ENCODE measurements at regions not wholly inside any gene's neighbourhood (a gene's known extent, or its start where the extent isn't known, plus 50 kb on each side); places are given as distances from the start of the nearest gene placed in this dataset.

DNA sequence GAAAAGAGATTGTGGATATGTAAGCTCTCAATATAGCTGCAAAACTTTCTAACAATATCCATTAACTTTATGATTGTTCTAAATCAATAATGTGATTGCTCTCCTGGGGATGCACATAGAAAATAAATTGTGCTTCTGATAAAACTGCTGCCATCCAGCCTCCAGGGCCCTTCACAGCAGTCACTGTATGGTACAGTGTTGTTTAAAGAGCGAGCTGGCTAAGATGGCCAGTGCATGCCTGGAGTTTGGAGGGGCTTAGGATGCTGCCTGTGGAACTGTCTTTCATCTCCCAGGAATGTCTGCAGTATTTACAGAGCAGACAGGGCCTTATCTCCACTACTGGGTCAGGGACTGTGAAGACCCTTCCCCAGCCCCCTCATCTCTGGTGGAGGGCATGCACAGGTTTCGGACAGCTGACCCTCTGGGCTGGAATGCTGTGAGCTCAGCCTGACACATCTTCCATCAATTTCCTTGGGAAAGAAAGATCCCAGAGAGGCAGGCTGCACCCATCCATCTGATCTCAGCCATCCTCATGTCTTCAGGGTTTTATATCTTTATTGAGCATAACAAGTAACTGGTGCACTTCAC lies 137.0 kb downstream of the PLPP3 start:
- DNase-seq, result no peak

DNA sequence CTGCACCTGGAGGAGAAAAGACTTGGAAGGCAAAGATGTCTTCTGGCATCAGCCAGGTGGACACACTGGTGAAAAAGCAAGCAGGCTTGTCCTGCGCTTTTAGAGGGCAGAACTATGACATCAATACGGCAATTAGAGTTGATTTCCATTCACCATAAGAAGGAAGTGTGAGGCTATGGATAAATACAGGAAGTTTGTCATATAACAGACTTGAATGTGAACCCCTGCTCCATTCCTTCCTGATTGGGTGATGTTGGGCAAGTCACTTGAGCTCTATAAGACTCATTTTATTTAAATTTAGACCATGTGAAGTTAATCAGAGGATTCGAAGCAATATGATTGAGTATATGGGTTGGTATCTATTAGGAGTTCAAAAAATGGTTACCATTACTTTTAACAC lies 137.8 kb downstream of the PLPP3 start:
- DNase-seq, result no peak

DNA sequence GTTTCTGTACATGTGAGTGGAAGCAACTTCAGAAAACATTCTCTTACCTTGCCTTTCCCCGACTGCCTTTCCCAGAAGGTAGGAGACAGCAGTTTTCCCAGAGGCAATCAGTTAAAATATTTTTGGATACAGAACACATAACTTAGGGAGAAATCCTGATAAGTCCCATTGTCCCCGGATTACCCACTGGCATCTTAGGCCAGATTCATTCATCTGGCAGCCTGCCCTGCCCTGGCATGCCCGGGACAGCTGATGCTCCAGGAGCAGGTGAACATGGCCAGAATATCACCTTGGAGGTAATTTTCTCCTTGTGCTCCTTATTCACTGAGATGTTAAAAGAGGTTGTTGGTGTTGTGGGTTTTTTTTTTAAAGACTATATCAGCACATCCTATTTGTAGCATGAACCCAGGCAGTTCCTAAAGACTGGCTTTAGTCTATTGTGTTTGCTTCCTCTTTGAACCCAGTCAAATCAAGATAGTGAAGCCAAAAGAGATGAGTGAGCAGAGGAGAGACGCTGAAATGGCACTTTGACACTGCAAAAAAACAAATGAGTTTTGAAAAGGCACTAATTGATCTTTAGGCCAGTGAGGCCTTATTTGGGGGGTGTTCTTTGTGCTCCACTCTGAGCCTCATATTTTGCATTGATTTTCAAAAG lies 139.6 kb downstream of the PLPP3 start:
- DNase-seq, result no peak

DNA sequence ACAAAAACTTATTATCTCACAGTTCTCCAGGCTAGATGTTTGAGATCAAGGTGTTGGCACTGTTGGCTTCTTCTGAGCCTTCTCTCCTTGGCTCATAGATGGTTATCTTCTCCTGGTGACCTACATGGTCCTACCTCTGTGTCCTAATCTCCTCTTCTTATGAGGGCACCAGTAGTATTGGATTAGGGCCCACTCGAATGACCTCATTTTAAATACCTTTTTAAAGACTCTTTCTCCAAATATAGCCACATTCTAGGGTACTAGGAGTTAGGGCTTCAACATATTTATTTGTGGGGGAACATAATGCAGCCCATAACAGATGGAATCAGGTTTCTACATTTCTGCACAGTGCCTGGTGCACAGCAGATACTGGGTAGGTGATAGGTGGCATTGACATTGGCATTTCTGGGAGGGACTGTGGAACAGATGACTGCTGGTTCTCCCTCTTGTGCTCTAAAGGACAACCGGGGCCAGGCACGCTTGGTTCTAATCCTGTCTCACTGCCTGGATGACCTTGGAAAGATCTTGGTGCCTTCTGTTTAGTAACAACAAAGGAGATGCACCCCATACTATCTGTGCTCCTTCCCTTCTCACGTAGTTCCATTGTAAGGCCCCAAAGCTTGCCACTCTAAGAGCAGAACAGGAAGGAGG lies 140.3 kb downstream of the PLPP3 start:
- no peak for DNase-seq

DNA sequence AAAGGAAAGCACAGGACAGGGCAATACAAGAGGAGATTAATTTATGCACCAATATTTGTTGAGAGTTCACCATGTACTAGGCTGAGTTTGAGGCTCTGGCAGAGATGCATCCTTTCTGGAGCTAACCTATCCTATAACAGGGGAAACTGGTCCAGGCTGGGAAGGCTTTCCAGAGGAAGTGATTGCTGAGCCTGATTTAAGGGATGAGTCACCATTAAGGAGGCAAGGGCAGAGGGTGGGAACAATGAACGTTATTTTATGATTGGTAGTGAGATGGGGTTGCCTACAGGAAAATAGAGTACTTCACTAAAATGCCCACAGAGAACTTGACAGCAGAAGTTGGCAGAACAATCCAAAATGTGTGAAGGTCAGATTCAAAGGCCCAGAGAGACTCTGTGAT lies 141.4 kb downstream of the PLPP3 start:
- no peak for DNase-seq

DNA sequence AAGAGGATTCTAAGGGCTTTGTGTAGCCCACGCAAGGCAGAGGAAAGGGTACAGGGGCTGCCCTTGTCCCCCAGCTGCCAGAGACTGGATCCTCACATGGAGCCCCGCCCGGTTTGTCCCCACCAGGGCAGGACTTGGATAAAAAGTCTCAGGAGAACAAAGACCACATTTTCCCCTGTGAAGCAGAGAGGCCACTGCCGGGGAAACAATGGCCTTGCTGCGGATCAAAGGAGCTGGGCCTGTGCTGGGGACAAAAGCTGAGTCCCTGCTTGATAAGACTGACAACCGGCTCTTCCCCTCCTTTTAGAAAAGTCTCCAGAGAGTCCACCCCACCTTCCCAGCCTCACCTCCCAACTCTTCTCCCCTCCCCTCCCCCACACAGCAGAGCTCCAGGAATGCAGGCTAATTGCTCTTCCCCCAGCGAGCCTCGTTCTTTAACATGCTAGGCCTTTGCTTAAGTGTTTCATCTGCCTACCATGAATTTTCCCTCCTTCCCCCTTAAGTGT lies 142.4 kb downstream of the PLPP3 start:
- no peak for DNase-seq

DNA sequence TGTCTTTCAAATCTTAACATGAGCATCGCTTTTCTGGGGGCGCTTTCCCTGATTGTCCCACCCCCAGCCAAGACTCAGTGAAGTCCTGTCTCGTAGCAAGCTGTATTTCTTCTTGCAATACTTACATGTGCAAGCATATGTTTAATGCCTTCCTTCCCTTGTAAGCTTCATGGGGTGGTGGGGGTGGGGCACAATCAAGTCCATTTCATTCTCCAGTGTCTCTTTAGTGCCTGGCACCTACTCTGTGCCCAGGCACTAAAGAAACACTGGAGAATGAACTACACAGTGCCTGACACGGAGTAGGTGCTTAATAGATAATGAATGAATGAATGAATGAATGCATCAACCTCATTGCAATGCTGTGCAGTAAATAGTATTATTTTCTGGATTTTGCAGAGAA lies 143.1 kb downstream of the PLPP3 start:
- DNase-seq, result no peak

DNA sequence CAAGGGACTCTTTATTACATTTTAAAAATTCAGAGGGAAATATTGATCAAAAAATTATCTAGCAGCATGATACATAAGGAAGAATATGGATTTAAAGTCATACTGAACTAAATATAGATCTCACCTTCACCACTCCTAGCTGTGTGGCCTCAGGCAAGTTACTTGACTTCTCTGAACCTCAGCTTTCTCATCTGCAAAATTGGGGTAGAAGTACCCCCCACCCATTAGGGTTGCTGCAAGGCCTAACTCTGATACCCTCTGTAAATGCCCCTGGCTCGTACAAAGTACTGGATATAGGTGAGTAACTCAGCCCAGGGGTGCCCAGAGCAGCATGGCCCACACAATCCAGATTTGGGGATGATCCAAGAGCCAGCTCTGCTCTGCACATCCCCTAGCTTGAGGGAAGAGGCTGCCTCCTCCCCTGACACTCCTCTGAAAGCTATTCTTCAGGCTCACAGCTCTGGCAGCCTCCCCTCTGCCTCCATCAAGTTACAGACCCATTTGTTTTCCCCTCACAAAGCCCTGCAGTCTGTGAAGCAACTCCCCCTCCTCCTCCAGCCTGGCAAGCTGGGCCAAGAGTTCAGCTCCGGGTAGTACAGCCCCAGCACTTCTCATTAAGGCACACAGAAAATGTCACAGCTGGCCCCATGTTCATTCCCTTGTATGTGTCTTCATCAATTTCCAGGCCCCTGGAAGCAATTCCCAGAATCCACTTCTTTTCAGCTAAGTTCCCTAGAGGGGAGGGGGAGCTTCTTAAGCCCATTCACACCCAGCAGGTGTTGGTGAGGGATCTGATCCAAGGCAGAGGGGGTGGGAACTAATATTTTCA lies 143.7 kb downstream of the PLPP3 start:
- no peak for DNase-seq

DNA sequence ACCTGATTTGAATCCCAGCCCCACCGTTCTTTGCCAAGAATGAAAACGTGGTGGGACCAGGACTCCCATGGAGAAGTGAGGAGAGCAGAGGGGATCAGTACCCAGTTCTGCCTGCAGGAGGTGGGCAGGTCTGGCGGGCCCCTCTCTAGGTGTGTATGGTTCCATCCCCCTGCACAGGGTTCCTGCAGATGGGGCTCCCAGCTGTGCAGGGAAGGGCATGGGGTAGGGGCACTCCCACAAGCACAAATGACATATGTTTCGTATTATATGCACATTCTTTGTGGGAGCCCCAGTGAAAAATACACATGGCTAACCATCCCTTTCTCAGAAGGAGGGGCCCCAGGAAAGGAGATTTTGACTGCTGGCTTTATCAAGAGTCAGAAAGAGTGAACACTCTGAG lies 144.6 kb downstream of the PLPP3 start:
- DNase-seq, result no peak

DNA sequence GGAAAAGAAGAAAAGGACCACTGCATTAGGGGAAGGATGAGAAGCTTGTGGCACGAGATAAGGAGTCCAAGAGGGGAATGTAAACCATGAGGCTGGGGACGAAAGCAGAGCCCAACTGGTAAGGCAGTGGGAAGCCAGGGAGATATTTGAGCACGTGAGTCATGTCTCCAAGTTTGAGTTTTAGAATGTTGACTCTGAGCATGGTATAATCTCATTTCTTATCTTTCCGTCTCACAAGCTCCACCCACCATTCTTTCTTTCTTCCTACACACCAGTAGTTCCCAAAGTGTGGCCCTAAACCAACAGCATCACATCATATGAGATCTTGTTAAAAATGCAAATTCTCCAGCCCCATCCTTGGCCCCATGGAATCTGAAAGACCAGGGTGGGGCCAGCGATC lies 145.3 kb downstream of the PLPP3 start:
- no peak for DNase-seq

DNA sequence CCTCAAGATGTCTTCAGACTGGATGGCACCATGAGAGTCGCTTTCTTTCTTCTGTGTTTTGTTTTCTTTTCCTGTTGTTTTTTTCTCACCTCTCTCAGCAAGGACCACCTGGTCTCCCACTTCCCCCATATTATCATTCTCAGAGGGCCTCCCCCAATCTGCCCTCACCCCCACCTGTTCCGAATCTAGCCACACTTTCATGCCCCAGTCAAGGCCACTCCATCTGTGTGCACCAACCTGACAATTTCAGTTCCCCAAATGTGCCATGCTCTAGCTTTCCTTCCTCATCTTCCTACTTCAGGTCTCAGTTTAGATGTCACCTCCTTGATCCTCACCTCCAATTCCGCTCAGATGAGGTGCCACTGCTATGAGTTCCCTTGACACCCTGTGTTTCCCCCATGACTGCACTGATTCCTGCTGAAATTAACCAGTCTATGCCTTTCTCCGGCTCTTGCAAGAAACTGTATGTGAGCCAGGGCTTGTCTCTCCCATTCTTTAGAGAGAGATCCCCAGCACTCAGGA lies 146.2 kb downstream of the PLPP3 start:
- DNase-seq, result no peak

DNA sequence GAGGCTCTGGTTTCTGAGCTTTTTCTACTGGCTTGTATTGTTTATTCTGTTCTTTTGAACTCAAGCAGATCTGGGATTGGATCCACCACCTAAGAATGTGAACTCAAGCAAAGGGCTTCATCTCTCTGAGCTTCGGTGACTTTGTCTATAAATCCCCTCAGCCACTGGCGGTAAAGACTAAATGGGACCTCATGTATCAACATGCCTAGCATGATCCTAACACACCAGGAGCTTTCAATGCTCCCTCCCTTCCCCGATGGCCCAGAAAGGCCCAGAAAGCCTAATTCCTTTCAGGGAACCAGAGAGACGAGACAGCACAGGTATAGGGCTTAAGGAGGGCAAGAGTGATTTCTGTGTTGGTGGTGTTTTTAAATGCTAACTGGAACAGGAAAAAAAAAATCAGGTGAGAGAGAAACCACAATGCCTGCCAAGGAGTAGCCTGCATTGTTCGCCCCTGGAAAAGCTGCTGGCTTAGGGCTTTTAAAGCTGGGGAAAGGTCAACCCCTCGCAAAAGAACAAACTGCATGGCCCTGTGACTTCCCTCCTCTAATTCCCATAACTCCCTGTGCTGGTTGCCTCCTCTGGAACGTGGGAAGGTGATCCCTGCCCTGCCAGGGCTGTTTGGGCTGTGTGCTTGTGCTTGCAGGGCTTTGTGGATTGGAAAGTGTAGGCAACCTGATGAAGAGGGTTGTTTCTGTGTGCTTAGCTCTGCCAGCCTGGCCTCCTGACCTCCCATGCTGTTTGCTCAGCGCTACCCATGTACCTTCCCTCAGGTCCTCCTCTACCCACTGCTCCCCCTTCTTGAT lies 147.0 kb downstream of the PLPP3 start:
- no peak for DNase-seq

DNA sequence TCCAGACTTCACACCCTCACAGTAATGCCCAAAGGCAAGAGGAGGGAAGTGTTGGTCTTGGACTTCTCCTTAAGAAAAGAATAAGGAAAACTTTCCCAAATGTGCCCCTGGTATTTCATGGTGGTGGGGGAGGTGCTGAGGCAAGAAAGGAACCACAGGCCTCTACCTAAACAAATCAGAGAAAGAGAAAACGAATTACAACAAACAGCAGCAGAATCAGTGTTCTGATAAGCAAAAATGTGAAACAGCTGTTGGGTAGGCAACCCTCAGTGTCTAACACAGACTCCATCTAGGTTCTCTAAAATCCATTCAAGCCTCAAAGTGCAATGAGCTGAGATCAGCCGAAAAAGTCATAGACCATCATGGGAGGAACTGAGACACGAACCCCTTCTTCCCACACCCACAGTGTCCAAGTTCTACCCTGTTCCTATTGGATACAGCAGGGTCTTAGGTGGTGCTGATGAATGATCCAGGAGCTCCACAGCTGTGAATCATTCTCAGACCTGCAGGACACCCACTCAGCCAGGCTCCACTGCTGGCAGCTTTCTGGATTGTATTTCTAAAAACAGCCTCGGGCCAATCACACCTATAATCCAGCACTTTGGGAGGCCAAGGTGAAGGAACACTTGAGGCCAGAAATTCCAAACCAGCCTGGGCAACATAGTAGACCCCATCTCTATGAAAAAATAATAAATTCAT lies 149.1 kb downstream of the PLPP3 start:
- no peak for DNase-seq

DNA sequence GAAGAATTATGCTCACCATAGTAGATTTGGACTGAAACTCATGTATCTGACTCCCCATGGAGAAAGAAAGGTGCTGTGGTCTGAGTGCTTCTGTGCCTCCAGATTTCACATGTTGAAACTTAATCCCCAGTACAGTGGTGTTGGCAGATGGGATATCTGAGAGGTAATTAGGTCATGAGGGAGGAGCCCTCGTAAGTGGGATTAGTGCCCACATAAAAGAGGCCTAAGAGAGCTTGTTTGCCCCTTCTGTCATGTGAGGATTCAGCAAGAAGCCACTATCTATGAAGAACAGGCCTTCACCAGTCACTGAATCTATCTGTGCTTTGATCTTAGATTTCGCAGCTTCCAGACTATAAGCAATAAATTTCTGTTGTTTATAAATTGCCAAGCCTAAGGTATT lies 150.1 kb downstream of the PLPP3 start:
- no peak for DNase-seq

DNA sequence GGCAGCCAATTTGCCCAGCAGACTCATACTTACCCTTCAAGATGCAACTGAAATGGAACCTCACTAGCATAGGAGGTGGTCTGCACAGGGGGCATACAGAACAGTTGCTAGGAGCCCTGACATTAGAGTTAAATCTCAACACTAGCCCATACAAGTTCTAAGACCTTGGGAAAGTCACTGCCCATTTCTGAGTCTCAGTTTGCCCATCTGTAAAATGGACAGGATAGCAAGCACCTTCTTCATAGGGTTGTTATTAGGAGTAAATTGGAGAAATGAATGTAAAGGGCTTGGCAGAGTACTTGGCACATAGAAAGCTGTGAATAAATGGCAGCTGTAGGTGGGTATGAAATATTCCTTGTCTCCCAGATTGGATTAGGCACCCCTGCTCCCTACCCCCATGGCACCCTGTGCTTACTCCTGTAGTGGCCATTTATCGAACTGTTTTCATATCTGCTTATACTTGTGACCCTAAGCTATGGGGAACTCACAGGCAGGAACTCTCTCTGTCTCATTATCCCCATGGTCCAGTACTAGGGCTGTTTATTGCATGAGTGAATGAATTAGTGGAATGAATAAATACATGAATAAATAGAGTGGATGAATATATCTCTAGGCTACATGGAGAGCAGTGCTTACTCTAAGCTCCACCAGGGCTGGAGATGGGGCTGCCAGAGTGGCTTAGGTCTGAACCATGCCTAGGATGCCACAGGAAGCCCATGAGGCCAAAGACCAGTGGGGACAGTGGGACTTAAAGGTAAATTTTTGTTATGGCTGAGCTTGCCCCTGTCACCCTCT lies 152.6 kb downstream of the PLPP3 start:
- no peak for DNase-seq

DNA sequence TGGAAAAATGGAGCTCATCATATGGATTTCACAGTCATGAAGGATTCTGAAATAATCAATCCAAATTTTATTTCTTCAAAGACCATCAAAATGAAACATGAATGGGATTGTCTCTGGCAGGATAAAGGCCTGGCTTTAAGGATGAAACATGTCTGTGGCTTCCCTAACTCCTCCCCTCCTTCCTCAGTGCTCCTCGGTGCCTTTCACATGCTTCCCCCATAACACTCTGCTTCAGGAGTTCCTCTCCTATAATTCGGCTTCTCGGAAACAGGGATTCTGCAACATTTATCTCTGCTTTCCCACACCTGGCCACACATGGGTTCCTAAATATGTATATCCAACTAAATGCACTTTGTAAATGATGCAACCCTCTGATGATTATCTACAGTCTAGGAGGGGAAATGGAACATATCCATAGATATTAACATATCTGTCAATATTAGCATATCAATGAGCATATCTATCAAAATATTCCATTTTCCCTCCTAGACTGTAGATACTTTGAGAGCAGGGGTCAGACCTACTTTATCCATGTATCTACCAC lies 153.8 kb downstream of the PLPP3 start:
- DNase-seq, result no peak

DNA sequence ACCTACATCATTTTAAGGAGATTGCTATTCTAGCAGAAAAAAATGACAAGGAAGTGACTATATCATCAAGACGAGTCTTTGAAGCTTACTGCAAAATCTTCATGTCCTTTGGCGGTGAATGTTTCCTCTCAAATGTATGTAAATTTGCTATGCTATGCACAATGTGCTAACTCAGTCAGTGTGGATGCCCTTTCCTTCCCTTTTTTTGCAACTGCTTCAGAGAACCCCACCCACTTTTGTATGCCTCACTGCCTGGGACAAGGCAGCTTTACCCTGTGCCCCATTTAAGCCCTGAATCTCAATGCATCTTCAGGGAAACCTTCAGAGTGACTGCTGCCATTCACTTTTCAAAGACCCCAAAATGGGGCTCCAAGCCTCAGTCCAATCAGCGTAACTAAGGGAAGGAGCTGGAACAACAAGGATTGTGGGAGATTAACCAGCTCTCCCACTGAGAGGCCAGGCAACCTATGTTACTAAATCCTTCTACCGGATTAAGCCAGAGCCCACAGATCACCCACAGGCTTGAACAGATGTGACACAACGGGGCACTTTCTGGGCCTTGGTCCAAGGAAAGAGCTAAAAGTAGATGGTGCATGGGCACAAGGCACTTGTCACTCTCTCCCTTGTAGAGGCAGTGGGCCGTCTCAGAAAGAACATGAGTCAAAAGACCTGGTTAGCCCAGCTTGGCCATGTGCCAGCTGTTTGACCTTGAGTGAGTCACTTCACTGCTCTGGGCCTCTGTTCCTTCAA lies 154.4 kb downstream of the PLPP3 start:
- no peak for DNase-seq

DNA sequence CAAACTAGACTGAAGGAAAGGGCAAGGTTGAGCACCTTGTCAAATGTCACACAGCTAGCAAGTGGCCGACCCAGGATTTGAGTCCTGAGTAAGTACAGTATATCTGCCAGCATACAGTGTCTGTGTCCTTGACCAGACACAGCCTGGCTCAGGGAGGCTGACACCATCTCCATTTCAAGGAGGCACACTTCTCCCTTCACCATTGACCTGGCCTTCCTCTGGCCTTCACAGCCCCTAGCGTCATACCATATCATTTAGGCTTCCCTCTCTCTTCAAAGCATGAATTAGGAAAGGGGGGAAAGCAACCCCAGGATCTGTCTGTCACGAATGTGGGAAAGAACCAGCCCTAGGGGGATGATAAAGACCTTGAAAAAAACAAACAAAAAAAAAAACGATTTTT lies 155.6 kb downstream of the PLPP3 start:
- no peak for DNase-seq

DNA sequence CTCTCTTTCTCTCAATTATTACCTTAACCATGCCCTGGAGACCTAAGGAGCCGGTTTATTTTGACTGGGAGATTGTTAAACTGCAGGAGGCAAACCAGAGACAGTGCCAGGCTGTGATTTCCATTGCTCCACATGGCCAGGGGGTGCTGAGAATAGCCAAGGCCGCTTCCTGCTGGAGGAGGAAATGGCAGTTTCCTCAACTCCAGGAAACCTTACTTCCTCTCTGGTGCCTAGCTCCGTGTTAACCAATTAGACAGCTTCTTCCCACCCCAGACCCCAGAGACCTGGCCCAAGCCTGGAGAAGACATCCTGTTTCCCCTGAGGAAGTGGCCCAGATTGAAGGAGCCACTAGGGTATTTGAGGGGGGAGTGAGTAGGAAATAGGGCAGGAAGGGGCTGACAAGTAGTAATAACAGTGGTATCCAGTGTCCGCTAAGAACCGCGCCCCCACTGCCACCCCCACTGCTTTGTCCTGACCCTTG lies 161.2 kb downstream of the PLPP3 start:
- DNase-seq, result no peak

DNA sequence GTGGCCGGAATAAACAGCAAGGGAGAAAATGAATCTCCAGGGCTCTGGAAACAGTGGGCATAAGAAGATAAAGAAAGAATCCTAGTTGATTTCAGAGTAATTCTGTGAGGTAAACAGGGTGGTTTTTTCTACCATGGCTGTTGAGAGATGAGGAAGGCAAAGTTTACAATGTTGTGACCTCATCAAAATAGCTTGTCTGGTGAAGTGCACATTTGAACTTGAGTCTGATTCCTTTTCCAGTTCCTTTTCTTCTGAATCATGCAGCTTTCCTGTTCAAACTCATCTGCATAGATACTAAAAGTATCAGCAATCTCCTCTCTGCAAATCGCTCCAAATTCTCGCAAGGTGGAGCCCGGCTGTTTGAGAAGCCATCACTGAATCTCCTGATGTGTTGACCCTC lies 161.7 kb downstream of the PLPP3 start:
- no peak for DNase-seq

Measured in cerebellar nuclear complex (tissue), 1 donor.